Activated CD4-positive, alpha-beta T cell treated with anti-CD3 and anti-CD28 coated beads, Interleukin-2, amount 50 U/mL, for 4 hours (primary cell): ENCODE measurements at regions not wholly inside any gene's neighbourhood (a gene's known extent, or its start where the extent isn't known, plus 50 kb on each side); places are given as distances from the start of the nearest gene placed in this dataset.
A peak's percentile ranks its signal among the peaks of the same experiment; 100 is the strongest.
"Not testable (repeated sequence)": the region's sequence is repeated elsewhere in the genome, so short reads cannot be mapped to it uniquely, and the experiment has no call there.

Source experiments
- DNase-seq, 2 experiments: peaks; one replicate each; pipeline ENCODE4 v3.0.0-alpha.2; 2020

GRCh38 chr7:65631236-65631635, 241.6 kb upstream of the VKORC1L1 start:
- not testable (repeated sequence) for DNase-seq

GRCh38 chr7:65633587-65634404, 239.1 kb upstream of the VKORC1L1 start:
- DNase-seq = not testable (repeated sequence)

- DNase-seq = not testable (repeated sequence)
Observed at GRCh38 chr7:65638918-65639317, 234.0 kb upstream of the VKORC1L1 start.

GRCh38 chr7:65639717-65640116, 233.2 kb upstream of the VKORC1L1 start:
- DNase-seq = not testable (repeated sequence)

- DNase-seq = not testable (repeated sequence)
Observed at GRCh38 chr7:65643498-65643897, 229.4 kb upstream of the VKORC1L1 start.

- not testable (repeated sequence) for DNase-seq
Observed at GRCh38 chr7:65647153-65647964, 225.5 kb upstream of the VKORC1L1 start.

GRCh38 chr7:65651174-65651573, 221.7 kb upstream of the VKORC1L1 start:
- DNase-seq = not testable (repeated sequence)

GRCh38 chr7:65651826-65652592, 220.9 kb upstream of the VKORC1L1 start:
- not testable (repeated sequence) for DNase-seq

- not testable (repeated sequence) for DNase-seq
Observed at GRCh38 chr7:65652669-65653068, 220.2 kb upstream of the VKORC1L1 start.

- DNase-seq = not testable (repeated sequence)
Observed at GRCh38 chr7:65656494-65657188, 216.2 kb upstream of the VKORC1L1 start.

GRCh38 chr7:65683362-65683761, 189.5 kb upstream of the VKORC1L1 start:
- DNase-seq = not testable (repeated sequence)

GRCh38 chr7:65699026-65699714, 173.7 kb upstream of the VKORC1L1 start:
- DNase-seq = not testable (repeated sequence)

- DNase-seq = not testable (repeated sequence)
Observed at GRCh38 chr7:65699715-65700356, 173.0 kb upstream of the VKORC1L1 start.

GRCh38 chr7:65719123-65719798, 153.6 kb upstream of the VKORC1L1 start:
- DNase-seq = not testable (repeated sequence)

GRCh38 chr7:65722361-65722792, 150.5 kb upstream of the VKORC1L1 start:
- DNase-seq = peak; percentile 65

GRCh38 chr7:65727182-65727581, 145.7 kb upstream of the VKORC1L1 start:
- DNase-seq = not testable (repeated sequence)

GRCh38 chr7:65731129-65731528, 141.7 kb upstream of the VKORC1L1 start:
- no peak for DNase-seq

GRCh38 chr7:65731562-65732035, 141.3 kb upstream of the VKORC1L1 start:
- no peak for DNase-seq

GRCh38 chr7:65744406-65744805, 128.5 kb upstream of the VKORC1L1 start:
- DNase-seq = no peak

- DNase-seq = no peak
Observed at GRCh38 chr7:65746398-65746669, 126.5 kb upstream of the VKORC1L1 start.

- DNase-seq = no peak
Observed at GRCh38 chr7:65749039-65749438, 123.8 kb upstream of the VKORC1L1 start.
